ENCODE measurements at regions not wholly inside any gene's neighbourhood (a gene's known extent, or its start where the extent isn't known, plus 50 kb on each side); places are given as distances from the start of the nearest gene placed in this dataset.

GRCh38 chr20:51172558-51173428 is 149.9 kb upstream of the KCNG1 start:
- H3K4me1 Mint-ChIP-seq = no peaks in the 10 kb centered on the region
- peaks cover 2% of the 10 kb centered on the region for H3K9me3 Mint-ChIP-seq (ENCODE audit: insufficient read depth)
- no peak overlapping the region for H3K27ac Mint-ChIP-seq
- H3K4me3 ChIP-seq (ENCODE audit: control extremely low read depth in 1 of 5, extremely low read depth in 1 of 5, insufficient read depth in 1 of 5, low read depth in 2 of 5, low read length in 4 of 5) = no peak overlapping the region
- H3K27me3 ChIP-seq (replicated peaks in 1 of 4; ENCODE audit: control extremely low read depth in 1 of 4, control insufficient read depth in 3 of 4, insufficient read depth in 4 of 4, low read length in 3 of 4) = peaks cover 0 to 7% (median 2%) of the 10 kb centered on the region in 4 experiments
- POLR2A ChIA-PET = no interaction called here
- no peak overlapping the region for H3K9ac ChIP-seq (ENCODE audit: low read length)
- H3K79me2 ChIP-seq (ENCODE audit: control insufficient read depth, insufficient read depth, low read length) = no peaks in the 10 kb centered on the region
- ATAC-seq (ENCODE audit: low read depth) = no peak
- TF ChIP-seq EZH2 (IDR thresholded peaks at IDR 0.05; ENCODE audit: borderline replicate concordance, insufficient read depth, low read depth, low read length, poor library complexity, severe bottlenecking) = no peak
- peaks cover 1 to 7% (median 5%) of the 10 kb centered on the region in 3 donors for H3K9me3 ChIP-seq (ENCODE audit: control extremely low read depth in 1 of 3, control insufficient read depth in 2 of 3, insufficient read depth in 1 of 3, low read length in 2 of 3)
- H3K27me3 Mint-ChIP-seq = peaks cover 35% of the 10 kb centered on the region
- H3K36me3 ChIP-seq (replicated peaks in 1 of 2; ENCODE audit: control extremely low read depth in 1 of 2, control insufficient read depth in 1 of 2, extremely low read depth in 1 of 2, insufficient read depth in 2 of 2, low read length in 1 of 2) = no peaks in the 10 kb centered on the region
- DNase-seq = no peak
- no peak overlapping the region for H2AFZ ChIP-seq (ENCODE audit: insufficient read depth, low read depth, low read length, poor library complexity, severe bottlenecking)
- WGBS (ENCODE audit: insufficient coverage) = 71% methylated on average over 1 of the region's 6 CpGs
- CTCF ChIA-PET = no interaction called here
- H3K27ac ChIP-seq (ENCODE audit: low read length in 2 of 2) = no peak overlapping the region
- intact Hi-C loops (cut with micrococcal nuclease) = no loop called here
- H3K4me3 Mint-ChIP-seq = no peak overlapping the region
- H3K4me2 ChIP-seq (replicated peaks; ENCODE audit: low read depth, low read length, poor library complexity, severe bottlenecking) = no peak overlapping the region
- peaks cover 0 to 7% of the 10 kb centered on the region in 2 donors for H3K4me1 ChIP-seq (ENCODE audit: control insufficient read depth in 2 of 2, insufficient read depth in 2 of 2, low read length in 2 of 2)
- H4K20me1 ChIP-seq (ENCODE audit: control insufficient read depth, insufficient read depth, low read length, poor library complexity, severe bottlenecking) = no peaks in the 10 kb centered on the region

GRCh38 chr20:51171141-51171540 is 148.2 kb upstream of the KCNG1 start:
- ChIA-PET CTCF (no interaction called here), POLR2A (no interaction called here)
- Histone ChIP-seq H3K9me3 (ENCODE audit: control extremely low read depth in 1 of 3, control insufficient read depth in 2 of 3, insufficient read depth in 1 of 3, low read length in 2 of 3) (peaks cover 1 to 7% (median 5%) of the 10 kb centered on the region in 3 donors), H3K4me3 (ENCODE audit: control extremely low read depth in 1 of 5, extremely low read depth in 1 of 5, insufficient read depth in 1 of 5, low read depth in 2 of 5, low read length in 4 of 5) (no peak overlapping the region), H2AFZ (ENCODE audit: insufficient read depth, low read depth, low read length, poor library complexity, severe bottlenecking) (no peak overlapping the region), H3K4me1 (ENCODE audit: control insufficient read depth in 2 of 2, insufficient read depth in 2 of 2, low read length in 2 of 2) (peaks cover 0 to 7% of the 10 kb centered on the region in 2 donors), H3K36me3 (replicated peaks in 1 of 2; ENCODE audit: control extremely low read depth in 1 of 2, control insufficient read depth in 1 of 2, extremely low read depth in 1 of 2, insufficient read depth in 2 of 2, low read length in 1 of 2) (no peaks in the 10 kb centered on the region), H3K4me2 (replicated peaks; ENCODE audit: low read depth, low read length, poor library complexity, severe bottlenecking) (no peak overlapping the region), H3K9ac (ENCODE audit: low read length) (no peak overlapping the region), H3K27me3 (replicated peaks in 1 of 4; ENCODE audit: control extremely low read depth in 1 of 4, control insufficient read depth in 3 of 4, insufficient read depth in 4 of 4, low read length in 3 of 4) (peaks cover 0 to 4% (median 2%) of the 10 kb centered on the region in 4 experiments), H3K79me2 (ENCODE audit: control insufficient read depth, insufficient read depth, low read length) (no peaks in the 10 kb centered on the region), H3K27ac (ENCODE audit: low read length in 2 of 2) (no peak overlapping the region), H4K20me1 (ENCODE audit: control insufficient read depth, insufficient read depth, low read length, poor library complexity, severe bottlenecking) (no peaks in the 10 kb centered on the region)
- Mint-ChIP-seq H3K4me3 (no peak overlapping the region), H3K9me3 (ENCODE audit: insufficient read depth) (peaks cover 2% of the 10 kb centered on the region), H3K27me3 (peaks cover 25% of the 10 kb centered on the region), H3K27ac (no peak overlapping the region), H3K4me1 (no peaks in the 10 kb centered on the region)
- intact Hi-C loops (cut with micrococcal nuclease) = no loop called here
- no peak for TF ChIP-seq CTCF (IDR thresholded peaks at IDR 0.05)
- TF ChIP-seq EZH2 (IDR thresholded peaks at IDR 0.05; ENCODE audit: borderline replicate concordance, insufficient read depth, low read depth, low read length, poor library complexity, severe bottlenecking) = no peak
- ATAC-seq (ENCODE audit: low read depth) (no peak), DNase-seq (no peak)
- WGBS (ENCODE audit: insufficient coverage) = no CpG with 5 or more reads among the region's 2 CpGs
